ENCODE measurements at regions not wholly inside any gene's neighbourhood (a gene's known extent, or its start where the extent isn't known, plus 50 kb on each side); places are given as distances from the start of the nearest gene placed in this dataset.
"Not testable (repeated sequence)": the region's sequence is repeated elsewhere in the genome, so short reads cannot be mapped to it uniquely, and the experiment has no call there.

GRCh38 chr4:101670897-101671296, 119.6 kb upstream of the BANK1 start:
- DNase-seq (ENCODE audit: low read depth in 2 of 2, low spot score in 1 of 2), result no peak

DNA sequence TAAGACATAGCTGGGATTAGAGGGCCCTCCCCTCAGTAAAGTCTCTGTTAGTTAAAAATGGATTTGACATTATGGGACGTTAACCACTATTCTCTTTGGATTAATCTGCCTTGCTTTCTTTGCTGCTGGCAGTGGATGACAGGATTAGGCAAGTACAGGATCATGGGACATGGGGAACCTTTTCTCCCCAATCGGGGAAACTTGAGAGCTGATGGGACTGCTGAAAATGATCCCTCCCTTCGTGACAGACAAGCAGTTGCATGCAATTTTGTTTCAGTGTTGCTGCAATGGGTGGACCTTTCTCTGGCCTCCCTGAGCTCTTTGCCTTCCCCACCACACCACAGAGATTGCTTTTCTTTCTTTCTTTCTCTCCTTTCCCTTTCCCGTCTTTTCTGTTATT, 120.2 kb upstream of the BANK1 start:
- DNase-seq (ENCODE audit: low read depth in 2 of 2, low spot score in 1 of 2), result no peak

DNA sequence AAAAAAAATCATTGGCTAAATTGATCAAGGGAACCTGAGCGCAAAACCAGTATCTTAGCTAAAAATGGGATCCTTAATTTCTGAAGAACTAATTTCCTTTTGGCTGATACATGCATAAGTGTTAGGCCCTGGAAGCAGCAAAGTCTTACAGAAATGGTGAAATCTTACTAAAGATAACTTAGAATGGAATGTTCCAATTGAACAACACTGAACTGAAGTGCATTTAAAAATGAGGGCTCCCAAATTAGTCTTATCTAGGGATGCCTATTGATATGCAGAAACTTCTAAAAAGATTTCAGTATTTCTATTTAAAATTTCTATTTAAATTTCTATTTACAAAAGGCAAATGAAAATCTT, 120.7 kb upstream of the BANK1 start:
- no peak for DNase-seq (ENCODE audit: low read depth in 2 of 2, low spot score in 1 of 2)

GRCh38 chr4:101669138-101669831, 121.2 kb upstream of the BANK1 start:
- DNase-seq (ENCODE audit: low read depth in 2 of 2, low spot score in 1 of 2), result no peak

GRCh38 chr4:101667348-101667747, 123.2 kb upstream of the BANK1 start:
- no peak for DNase-seq (ENCODE audit: low read depth in 2 of 2, low spot score in 1 of 2)

GRCh38 chr4:101660607-101661006, 129.9 kb upstream of the BANK1 start:
- no peak for DNase-seq (ENCODE audit: low read depth in 2 of 2, low spot score in 1 of 2)

DNA sequence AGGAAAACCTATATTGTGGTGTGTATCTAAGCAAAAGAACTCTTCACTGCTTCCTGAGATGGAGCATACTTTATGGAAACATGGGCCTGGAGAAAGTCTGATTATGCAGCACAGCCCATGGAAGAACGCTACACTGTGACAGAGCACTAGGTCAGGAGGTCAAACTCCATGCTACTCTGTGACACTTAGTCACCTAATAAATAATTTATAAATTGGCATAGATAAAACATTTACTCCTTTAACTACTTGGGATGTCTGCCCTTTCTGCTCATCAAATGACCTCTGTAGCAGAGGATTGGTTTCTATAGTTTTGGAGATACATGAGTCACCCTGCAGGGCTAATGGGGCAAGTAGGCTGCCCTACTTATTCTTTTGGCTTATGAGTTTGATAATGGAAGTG, 134.7 kb upstream of the BANK1 start:
- no peak for DNase-seq (ENCODE audit: low read depth in 2 of 2, low spot score in 1 of 2)

DNA sequence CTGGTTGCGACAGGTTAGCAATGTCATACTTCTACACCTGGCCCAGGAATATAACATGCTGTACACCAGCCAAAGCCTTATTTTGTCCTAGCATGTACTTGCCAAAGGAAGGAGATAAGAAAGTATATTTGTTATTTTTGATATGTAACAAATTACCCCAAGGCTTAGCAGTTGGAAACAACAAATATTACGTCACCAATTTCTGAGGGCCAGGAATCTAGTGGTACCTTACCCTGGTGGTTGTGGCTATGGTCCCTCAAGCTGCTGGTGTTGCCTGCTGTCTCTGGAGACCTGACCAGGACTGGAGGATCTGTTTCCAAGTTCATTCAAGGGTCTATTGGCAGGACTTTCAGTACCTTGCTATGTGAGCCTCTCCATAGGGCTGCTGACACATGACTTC, 135.5 kb upstream of the BANK1 start:
- DNase-seq (ENCODE audit: low read depth in 2 of 2, low spot score in 1 of 2), result no peak

DNA sequence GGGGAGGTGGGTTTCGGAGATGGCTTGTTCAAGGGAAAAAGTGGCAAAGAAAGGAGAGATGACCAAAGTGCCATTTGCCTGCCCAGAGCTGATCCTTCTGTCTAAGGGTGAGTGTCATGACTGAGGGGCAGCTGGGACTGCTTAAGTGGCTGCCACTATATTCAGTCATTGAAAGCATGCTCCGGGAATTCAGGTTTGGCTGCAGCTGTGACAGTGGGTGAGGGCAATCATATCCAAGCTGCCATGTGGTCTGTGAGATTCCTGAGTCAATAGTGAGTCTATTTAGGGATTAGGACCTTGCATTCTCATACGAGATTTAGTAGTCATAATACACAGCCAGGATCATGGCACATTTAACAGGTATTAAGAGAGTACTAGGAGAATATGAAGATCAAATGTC, 138.8 kb upstream of the BANK1 start:
- DNase-seq (ENCODE audit: low read depth in 2 of 2, low spot score in 1 of 2), result no peak

GRCh38 chr4:101649790-101650515, 140.6 kb upstream of the BANK1 start:
- no peak for DNase-seq (ENCODE audit: low read depth in 2 of 2, low spot score in 1 of 2)

DNA sequence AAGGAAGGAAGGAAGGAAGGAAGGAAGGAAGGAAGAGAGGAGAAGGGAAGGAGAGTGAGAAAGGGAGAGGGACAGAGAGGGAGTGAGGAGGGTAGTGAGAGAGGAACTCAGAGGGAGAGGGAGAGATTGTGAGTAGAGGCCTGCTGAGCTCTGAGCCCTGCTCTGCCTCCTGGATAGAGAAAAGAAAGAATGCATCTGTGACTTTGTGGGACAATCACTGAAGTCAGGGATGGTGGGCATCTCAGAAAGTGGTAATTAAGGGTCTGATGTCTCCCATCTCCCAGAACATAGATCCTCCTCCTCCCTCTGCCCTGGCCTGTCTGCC, 142.9 kb upstream of the BANK1 start:
- DNase-seq (ENCODE audit: low read depth in 2 of 2, low spot score in 1 of 2), result no peak

DNA sequence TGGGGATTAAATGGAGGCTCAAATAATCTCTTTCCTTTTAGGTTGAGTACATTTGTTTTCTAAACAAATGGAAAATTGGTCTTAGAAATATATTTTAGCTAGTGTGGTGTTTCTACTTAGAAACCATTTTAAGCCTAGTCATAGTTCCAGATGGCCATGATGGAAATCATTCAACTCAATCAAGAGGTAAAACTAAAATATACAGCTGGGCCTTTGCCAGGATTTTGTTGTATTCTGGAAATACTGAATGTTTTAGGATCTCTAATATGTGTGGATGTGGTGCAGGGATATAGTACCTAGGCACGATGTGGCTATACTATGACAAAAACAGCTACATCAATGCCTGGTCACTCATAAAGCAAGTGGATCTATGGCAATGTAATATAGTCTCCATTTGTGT, 146.0 kb upstream of the BANK1 start:
- no peak for DNase-seq (ENCODE audit: low read depth in 2 of 2, low spot score in 1 of 2)

- DNase-seq (ENCODE audit: low read depth in 2 of 2, low spot score in 1 of 2), result no peak
Measured at GRCh38 chr4:101643186-101643837, 147.2 kb upstream of the BANK1 start.

DNA sequence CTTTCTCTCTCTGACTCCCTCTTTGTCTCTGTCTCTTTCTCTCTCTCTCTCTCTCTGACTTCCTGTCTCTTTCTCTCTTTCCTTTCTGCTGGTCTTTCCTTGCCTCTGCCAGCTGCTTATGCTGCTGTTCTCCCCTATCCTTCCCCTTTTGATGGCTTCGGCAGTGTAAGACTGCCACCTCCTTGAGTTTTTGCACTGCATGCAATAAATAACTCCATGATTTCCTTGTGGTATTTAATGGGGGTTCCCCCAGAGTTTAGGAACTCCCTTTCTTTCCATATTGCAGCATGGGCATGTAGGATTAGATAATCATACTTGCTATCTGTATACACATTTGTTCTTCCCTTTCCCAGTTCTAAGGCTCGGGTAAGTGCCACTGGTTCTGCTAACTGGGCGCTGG, 157.8 kb upstream of the BANK1 start:
- not testable (repeated sequence) for DNase-seq (ENCODE audit: low read depth in 2 of 2, low spot score in 1 of 2)

DNA sequence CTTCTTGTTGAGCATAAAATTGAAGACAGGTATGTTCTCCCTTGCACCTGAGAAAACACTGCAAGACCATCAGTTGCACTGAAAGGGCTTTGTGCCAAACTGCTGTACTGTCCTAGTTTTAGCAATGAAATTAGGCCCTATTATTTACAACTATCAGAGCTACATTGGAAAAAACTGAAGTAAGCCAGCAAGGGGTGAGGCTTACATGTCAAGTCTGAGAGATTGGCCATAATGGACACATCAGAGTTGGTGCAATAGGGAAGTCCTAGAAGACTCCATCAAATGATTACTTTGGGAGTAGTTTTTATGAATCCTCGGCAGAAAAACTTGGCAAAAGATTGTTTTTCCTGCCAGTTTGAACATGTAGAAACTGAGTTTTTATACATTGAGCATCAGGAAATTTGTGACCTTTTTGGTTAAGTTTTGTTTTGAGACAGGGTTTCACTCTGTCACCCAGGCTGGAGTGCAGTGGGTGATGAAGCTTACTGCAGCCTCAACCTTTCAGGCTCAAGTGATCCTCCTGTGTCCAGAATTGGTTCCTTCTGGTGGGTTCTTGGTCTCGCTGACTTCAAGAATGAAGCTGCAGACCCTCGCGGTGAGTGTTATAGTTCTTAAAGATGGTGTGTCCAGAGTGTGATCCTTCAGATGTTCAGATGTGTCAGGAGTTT, 160.1 kb upstream of the BANK1 start:
- no peak for DNase-seq (ENCODE audit: low read depth in 2 of 2, low spot score in 1 of 2)

DNA sequence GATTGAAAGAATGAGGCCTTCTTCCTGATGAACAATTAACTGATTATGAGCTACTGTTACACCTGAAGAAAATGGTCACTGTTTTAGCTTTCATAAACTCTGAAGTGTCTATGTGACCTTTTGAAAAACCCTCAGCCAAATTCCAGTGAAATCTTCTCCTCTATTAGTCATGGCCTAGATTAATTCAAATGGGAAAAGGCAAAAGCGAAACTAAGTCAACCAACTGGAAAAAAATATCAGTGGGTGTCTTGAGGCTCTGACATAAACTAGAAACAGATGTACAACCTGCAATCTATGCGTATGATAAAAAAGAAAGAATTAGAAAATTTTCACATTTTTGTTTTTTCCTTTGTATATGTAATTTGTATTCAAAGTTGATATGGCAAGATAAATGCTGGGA, 169.4 kb upstream of the BANK1 start:
- no peak for DNase-seq (ENCODE audit: low read depth in 2 of 2, low spot score in 1 of 2)

DNA sequence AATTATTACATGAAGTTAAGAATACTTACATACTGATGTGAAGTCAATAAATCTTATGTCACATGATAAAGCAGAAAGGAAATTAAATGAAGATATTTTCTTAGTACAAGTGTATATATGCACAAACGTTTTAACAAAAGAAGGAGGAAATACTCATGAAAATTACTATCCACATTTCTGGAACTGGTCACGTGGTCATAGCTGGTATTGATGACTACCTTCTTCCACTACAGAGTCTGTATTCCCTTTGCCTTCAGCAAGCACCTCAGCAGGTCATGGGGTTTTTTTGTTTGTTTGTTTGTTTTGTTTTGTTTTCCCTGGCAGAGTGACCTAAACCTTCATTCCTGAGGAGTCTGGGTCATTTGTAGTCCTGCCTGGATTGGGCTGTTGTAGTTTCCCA, 174.9 kb upstream of the BANK1 start:
- DNase-seq (ENCODE audit: low read depth in 2 of 2, low spot score in 1 of 2), result no peak

- DNase-seq (ENCODE audit: low read depth in 2 of 2, low spot score in 1 of 2), result not testable (repeated sequence)
Measured at GRCh38 chr4:101606989-101607388, 183.5 kb upstream of the BANK1 start.

- DNase-seq (ENCODE audit: low read depth in 2 of 2, low spot score in 1 of 2), result no peak
Measured at GRCh38 chr4:101604976-101605375, 185.6 kb upstream of the BANK1 start.

DNA sequence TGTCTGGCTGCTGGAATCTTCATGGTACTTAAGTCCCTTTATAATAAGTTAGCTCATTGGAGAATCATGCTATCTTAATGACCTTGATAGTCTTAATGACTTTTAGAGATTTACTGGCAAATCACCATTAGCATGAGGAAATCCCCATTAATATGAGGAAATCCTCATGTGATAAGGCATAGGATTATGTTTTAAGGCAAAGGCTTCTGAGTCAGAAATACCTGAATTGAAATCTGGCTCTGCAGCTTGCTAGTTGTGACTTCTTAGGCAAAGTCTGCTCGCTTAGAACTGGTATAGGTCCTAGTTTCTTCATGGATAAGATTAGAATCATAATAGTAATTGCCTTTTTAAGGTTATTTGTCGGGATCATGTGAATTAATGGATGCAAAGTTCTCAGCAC, 190.2 kb upstream of the BANK1 start:
- no peak for DNase-seq (ENCODE audit: low read depth in 2 of 2, low spot score in 1 of 2)

DNA sequence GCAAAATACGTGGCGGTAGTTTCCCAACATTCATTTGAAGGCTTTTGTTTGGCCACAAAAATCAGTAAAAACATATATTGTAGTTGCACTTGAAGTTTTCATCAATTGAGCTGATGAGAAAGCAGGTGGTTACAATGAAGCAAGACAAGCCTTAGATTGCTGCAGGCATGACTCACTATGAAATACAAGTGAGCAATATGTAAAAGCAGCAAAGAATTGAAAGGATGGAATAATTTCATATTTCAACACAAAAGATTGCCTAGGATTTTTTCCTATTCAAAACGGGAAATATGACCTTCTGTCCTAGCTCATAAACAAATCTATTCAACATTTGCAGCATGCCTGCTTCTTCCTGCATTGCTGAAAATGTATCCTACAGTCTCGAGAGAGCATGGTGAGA, 190.9 kb upstream of the BANK1 start:
- DNase-seq (ENCODE audit: low read depth in 2 of 2, low spot score in 1 of 2), result no peak
